Calu3 (cell line): ENCODE measurements at regions not wholly inside any gene's neighbourhood (a gene's known extent, or its start where the extent isn't known, plus 50 kb on each side); places are given as distances from the start of the nearest gene placed in this dataset.

Experiments
- BruUV-seq: library from RNA; stranded (reverse); fragments of 400-500 nt; replicated peaks from 2 replicates; lab custom pipeline; 2021; lab: Mats Ljungman, UMichigan
- CTCF ChIA-PET: fragments of 300-600 bp; sonication (Branson Sonifier 250); formaldehyde crosslinking; loops from one replicate; lab custom pipeline; 2022; ENCODE audit warnings: antibody characterized with exemption; lab: Charles Lee
- DNase-seq: peaks from one replicate; pipeline ENCODE4 v3.0.0; 2022
- H3K27ac Mint-ChIP-seq: one replicate; pipeline ENCODE4 v1.8.0; 2022; ENCODE audit warnings: mixed read lengths; ENCODE audit not compliant: unreplicated experiment
- H3K27me3 Mint-ChIP-seq: one replicate; pipeline ENCODE4 v1.8.0; 2022; ENCODE audit warnings: mixed read lengths; ENCODE audit not compliant: unreplicated experiment
- H3K36me3 Mint-ChIP-seq: one replicate; pipeline ENCODE4 v1.8.0; 2022; ENCODE audit warnings: mild to moderate bottlenecking, moderate library complexity, mixed read lengths; ENCODE audit not compliant: insufficient read depth, unreplicated experiment
- H3K4me1 Mint-ChIP-seq: one replicate; pipeline ENCODE4 v1.8.0; 2022; ENCODE audit warnings: mild to moderate bottlenecking, low read depth, mixed read lengths; ENCODE audit not compliant: unreplicated experiment
- H3K4me3 Mint-ChIP-seq: one replicate; pipeline ENCODE4 v1.8.0; 2022; ENCODE audit warnings: mild to moderate bottlenecking, low read depth, moderate library complexity, mixed read lengths; ENCODE audit not compliant: unreplicated experiment
- H3K9me3 Mint-ChIP-seq: one replicate; pipeline ENCODE4 v1.8.0; 2022; ENCODE audit warnings: low read depth, mixed read lengths; ENCODE audit not compliant: unreplicated experiment
- intact Hi-C: fragments of 100-400 bp; cut with micrococcal nuclease; formaldehyde crosslinking; loops from one replicate; pipeline ENCODE4 v1.10.0; 2022; ENCODE audit not compliant: unreplicated experiment
- TF ChIP-seq, protein P1 (sequence below): fragments of 200-600 bp; IDR thresholded peaks from one replicate; pipeline ENCODE4 v1.8.0; 2022; ENCODE audit warnings: antibody characterized with exemption; ENCODE audit not compliant: unreplicated experiment

DNA sequence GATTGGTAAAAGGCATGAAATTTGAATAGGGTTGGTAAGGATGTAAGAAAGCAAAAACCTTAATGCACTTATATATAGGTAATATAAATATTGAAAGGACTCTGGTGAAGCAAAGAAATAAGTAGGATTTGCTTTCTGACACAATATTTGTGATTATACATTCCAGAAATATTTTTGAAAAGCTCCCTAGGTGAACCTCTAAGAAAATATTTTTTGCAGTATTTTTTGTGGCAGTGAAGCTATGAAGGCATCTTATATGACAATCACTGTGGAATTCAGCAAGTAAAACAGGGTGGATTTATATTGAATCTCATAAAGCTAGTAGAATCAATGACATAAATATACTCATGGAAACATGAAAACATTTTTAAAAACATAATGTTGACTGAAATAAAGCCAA is 119.6 kb upstream of the EPHA3 start:
- H3K27me3 Mint-ChIP-seq = no peaks in the 10 kb centered on the region
- H3K27ac Mint-ChIP-seq = no peak overlapping the region
- H3K36me3 Mint-ChIP-seq = no peaks in the 10 kb centered on the region
- no TSS peak for BruUV-seq
- intact Hi-C loops = no loop called here
- no peak for DNase-seq
- TF ChIP-seq, protein P1, sequence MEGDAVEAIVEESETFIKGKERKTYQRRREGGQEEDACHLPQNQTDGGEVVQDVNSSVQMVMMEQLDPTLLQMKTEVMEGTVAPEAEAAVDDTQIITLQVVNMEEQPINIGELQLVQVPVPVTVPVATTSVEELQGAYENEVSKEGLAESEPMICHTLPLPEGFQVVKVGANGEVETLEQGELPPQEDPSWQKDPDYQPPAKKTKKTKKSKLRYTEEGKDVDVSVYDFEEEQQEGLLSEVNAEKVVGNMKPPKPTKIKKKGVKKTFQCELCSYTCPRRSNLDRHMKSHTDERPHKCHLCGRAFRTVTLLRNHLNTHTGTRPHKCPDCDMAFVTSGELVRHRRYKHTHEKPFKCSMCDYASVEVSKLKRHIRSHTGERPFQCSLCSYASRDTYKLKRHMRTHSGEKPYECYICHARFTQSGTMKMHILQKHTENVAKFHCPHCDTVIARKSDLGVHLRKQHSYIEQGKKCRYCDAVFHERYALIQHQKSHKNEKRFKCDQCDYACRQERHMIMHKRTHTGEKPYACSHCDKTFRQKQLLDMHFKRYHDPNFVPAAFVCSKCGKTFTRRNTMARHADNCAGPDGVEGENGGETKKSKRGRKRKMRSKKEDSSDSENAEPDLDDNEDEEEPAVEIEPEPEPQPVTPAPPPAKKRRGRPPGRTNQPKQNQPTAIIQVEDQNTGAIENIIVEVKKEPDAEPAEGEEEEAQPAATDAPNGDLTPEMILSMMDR = no peak
- no peaks in the 10 kb centered on the region for H3K9me3 Mint-ChIP-seq
- CTCF ChIA-PET = interaction anchor here (0.6 kb wide), 4 partner anchors 10 to 793 kb away, joined by 3 to 5 read pairs (median 4); no protein-coding TSS in a partner anchor
- no peaks in the 10 kb centered on the region for H3K4me1 Mint-ChIP-seq
- H3K4me3 Mint-ChIP-seq = no peak overlapping the region

DNA sequence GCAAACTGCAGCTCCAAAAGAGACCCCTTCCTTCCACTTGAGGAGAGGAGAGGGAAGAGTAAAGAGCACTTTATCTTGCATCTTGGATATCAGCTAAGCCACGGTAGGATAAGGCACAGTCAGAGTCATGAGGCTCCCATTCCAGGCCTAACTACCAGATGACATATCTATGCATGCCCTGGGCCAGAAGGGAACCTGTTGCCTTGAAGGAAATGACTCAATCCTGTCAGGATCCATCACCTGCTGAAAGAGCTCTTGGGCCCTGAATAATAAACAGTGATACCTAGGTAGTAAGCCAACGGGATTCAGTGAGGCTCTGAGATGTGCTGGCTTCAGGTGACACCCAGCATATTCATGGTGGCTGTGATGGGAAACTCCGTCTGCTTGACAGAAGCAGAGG is 118.5 kb upstream of the EPHA3 start:
- Mint-ChIP-seq H3K27me3 (no peaks in the 10 kb centered on the region), H3K36me3 (no peaks in the 10 kb centered on the region), H3K27ac (no peak overlapping the region), H3K4me3 (no peak overlapping the region), H3K9me3 (no peaks in the 10 kb centered on the region), H3K4me1 (no peaks in the 10 kb centered on the region)
- TF ChIP-seq, protein P1 = no peak
- no peak for DNase-seq
- intact Hi-C loops = no loop called here
- CTCF ChIA-PET = no interaction called here
- no TSS peak for BruUV-seq

DNA sequence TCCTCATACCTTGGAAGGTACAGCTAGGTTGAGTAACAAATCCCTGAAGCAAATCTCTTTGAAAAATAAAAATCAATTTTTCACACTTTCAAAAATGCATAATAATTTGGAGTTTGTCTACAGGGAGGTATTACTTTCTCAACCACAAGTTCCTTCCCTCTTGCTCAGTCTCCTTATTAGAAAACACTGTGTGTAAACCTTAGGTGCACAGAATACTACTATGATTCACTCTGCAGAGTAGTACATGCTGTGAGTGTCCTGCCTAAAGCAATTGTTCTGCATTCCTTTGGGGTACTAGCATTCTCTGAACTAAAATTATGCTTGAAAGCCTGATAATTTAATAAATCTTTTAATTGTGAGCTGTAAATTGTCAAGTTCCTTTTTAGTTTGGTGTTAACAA is 115.9 kb upstream of the EPHA3 start:
- Mint-ChIP-seq H3K27ac (no peak overlapping the region), H3K9me3 (no peaks in the 10 kb centered on the region), H3K4me1 (no peaks in the 10 kb centered on the region), H3K27me3 (no peaks in the 10 kb centered on the region), H3K4me3 (no peak overlapping the region), H3K36me3 (no peaks in the 10 kb centered on the region)
- TF ChIP-seq, protein P1 = no peak
- BruUV-seq = no TSS peak
- CTCF ChIA-PET = no interaction called here
- DNase-seq = no peak
- intact Hi-C loops = no loop called here

DNA sequence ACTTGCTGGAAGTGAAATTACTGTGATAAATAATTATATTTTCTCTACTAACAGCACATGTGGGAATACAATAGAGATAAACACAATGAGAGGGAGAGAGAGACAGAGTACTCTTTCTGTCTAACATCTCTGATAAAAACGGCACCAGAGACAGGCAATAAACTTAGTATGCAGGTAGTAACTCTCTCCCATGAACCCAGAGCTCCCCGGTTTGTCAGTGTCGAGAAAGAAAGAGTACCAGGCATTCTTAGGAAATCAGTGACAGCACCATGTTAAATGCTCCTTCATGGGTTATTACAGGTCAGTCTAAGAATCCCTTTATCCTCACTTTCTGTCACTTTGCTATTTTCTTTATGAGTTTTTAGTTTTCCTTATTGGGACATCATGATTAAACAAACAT is 110.7 kb upstream of the EPHA3 start:
- H3K4me3 Mint-ChIP-seq = no peak overlapping the region
- no peak overlapping the region for H3K27ac Mint-ChIP-seq
- no peak for DNase-seq
- H3K9me3 Mint-ChIP-seq = no peaks in the 10 kb centered on the region
- CTCF ChIA-PET = no interaction called here
- no peaks in the 10 kb centered on the region for H3K27me3 Mint-ChIP-seq
- intact Hi-C loops = no loop called here
- BruUV-seq = no TSS peak
- TF ChIP-seq, protein P1 = no peak
- no peaks in the 10 kb centered on the region for H3K4me1 Mint-ChIP-seq
- no peaks in the 10 kb centered on the region for H3K36me3 Mint-ChIP-seq
